ENCODE measurements at regions not wholly inside any gene's neighbourhood (a gene's known extent, or its start where the extent isn't known, plus 50 kb on each side); places are given as distances from the start of the nearest gene placed in this dataset.

DNA sequence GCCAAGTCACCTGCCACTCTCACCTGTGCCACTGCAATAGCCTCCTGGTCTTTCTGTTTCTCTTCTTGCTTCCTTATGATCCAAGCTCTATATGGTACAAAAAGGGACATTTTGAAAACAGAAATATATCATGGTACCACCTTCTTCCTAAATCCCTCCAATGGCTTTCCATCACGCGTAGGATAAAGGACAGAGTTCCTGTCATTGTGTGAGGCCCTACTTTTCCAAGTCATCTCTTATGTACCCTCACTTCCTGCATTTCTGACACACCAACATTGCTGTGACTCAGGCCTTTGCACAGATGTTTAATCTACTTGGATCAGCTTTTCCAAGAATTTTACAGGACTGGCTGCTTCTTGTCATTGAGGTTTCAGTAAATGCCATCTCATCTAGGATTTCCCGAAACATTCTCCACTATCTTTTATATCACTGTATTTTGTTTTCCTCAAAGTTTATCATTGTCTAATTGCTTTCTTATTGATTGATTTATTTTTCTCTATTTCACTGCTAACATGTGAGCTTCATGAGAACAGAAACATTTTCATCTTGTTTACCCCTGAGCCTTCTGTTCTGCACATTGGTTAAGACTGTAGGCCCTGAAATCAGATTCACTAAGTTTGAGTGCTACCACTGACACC lies 426.1 kb upstream of the FANCL start:
- no peak for DNase-seq (ENCODE audit: low read depth)

GRCh38 chr2:58666323-58666970 lies 425.3 kb upstream of the FANCL start:
- no peak for DNase-seq (ENCODE audit: low read depth)

DNA sequence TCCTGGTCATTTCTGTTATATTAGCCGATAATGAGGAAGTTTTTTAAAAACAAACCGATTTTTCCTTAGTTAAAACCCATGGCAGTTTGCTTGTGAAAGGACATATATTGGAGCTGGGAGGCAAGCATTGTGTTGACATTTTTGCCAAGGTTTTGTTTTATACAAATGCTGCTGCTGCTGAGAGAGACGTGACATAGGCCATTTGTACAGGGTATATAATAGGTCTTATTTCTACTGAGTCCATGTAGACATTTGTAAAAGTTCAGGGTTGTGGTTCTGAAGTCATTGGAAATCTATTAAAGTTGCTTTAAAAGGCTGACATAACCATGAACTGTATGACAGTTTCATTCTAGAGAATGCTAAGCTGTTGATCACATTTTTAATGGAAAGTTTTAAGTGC lies 424.0 kb upstream of the FANCL start:
- DNase-seq (ENCODE audit: low read depth), result no peak

DNA sequence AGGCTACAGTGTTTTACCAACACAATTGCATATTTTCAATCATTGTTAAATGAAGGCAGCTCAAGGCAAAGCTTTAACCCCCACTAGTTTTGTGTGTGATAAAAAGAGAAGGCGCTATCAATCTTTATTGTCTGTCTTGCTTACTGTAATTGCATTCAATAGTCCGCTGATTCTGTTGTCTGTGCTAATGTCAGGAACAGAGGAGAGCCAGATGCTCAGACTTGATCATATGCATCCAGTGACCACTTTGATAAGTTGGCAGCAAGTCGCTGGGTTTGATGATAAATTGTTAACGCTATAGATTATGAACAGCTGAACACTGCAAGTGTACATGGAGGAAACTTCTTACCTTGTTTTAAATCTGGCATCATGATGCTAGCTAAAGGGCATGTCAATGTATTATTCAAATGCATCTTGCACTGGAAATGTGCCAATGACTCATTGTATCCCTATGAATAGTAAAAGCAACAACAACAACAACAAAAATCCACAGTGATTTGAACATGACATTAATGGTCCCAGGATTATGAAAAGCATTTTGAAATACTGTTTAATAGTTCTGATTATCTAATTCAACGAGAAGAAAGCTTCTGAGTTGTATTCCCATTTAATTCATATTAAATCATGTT lies 423.5 kb upstream of the FANCL start:
- DNase-seq (ENCODE audit: low read depth), result no peak

- no peak for DNase-seq (ENCODE audit: low read depth)
These were observed 418.9 kb upstream of the FANCL start for GRCh38 chr2:58660046-58660445.

GRCh38 chr2:58655152-58655551 lies 414.0 kb upstream of the FANCL start:
- DNase-seq (ENCODE audit: low read depth), result no peak

GRCh38 chr2:58651930-58652329 lies 410.8 kb upstream of the FANCL start:
- no peak for DNase-seq (ENCODE audit: low read depth)

DNA sequence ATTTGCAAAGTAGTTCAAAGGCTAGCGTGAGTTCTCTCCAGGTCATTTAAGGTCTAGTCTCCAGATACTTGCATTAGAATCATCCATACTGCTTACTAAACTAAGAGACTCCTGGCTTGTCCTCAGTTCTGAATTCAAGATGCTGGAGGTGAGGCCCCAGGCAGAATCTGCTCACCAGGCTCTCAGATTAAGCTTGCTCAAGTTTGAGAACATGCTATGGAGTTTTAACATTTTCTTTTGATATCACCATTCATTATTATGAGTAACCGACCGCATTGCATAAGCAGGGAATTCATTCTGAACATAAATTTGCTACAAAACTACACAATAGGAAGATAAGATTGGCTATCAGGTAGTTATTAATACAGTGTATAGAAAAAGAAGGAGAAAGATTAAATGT lies 409.7 kb upstream of the FANCL start:
- DNase-seq (ENCODE audit: low read depth), result no peak

- DNase-seq (ENCODE audit: low read depth), result no peak
These were observed 408.6 kb upstream of the FANCL start for GRCh38 chr2:58649756-58650155.

DNA sequence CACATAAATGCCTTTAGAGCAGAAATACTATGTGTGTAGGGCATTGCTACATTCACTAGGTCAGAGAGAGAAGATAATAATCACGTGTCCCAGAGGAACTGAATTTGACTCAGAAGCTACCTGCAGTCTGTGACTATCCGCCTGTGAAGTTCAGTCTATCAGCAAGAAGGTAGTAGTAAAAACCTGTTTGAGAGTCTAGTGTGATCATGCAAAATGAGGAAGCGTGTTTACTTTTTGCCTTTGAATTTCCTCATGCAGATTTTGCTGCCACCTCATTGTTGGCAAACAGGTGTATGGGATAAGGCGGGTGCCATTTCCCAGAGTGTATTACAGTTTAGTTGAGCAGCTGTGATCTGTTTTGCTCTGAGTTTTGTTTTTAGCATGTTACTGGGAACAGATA lies 403.9 kb upstream of the FANCL start:
- no peak for DNase-seq (ENCODE audit: low read depth)

DNA sequence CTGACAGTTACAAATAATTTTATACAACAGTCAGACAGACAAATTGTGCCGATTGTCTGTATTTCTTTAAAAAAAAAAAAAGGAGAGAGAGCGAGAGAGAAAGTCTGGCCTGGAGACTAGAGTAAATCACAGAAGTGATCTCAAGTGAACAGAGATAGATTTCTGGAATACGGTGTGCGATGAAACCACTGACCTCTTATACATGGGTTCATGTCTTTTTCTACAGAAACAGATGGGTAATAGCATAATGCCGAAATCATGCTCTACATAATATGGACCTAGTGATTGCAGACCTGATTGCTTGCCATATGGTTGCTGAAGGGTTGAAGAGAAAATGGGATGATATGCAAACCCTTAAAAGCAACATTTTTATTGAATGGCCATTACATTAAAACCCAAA lies 403.3 kb upstream of the FANCL start:
- DNase-seq (ENCODE audit: low read depth), result no peak

GRCh38 chr2:58641001-58641400 lies 399.9 kb upstream of the FANCL start:
- DNase-seq (ENCODE audit: low read depth), result no peak

DNA sequence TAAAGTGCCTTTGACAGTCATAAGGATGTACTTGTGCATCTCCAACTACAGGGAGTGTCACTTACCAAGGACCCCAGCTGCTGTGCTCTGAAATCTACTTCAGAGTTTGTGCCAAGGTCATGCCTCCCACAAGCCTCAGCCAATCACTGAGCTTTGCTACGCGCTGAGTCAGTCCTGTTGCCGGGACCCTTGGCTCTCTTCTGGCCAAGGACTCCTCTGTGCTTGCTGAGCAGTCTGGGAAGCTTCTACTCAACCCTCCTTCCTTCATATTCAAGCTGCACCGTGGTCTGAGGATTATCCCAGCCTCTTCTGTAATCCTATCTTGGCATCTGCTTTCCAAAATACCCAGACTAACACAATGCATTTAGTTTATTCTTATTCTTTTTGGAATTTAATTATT lies 398.9 kb upstream of the FANCL start:
- no peak for DNase-seq (ENCODE audit: low read depth)

- DNase-seq (ENCODE audit: low read depth), result no peak
These were observed 397.2 kb upstream of the FANCL start for GRCh38 chr2:58638256-58638805.

DNA sequence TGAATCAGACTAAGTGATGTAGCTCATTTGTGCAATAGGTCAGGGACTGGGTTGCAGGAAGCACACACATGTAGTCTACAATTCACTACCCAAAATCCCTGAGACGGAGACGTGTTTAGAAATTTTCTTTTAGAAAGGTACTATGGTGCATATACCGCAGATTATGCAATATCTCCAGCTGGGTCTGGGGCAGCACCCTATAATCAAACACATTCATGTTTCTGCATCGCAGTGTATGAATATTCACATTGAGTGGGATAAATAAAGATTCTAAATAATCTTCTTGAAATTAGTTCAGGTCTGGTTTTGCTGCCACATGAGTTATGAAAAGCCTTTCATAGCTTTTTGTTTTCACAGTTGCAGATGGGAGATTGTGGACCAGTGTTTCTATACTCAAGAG lies 395.7 kb upstream of the FANCL start:
- DNase-seq (ENCODE audit: low read depth), result no peak

DNA sequence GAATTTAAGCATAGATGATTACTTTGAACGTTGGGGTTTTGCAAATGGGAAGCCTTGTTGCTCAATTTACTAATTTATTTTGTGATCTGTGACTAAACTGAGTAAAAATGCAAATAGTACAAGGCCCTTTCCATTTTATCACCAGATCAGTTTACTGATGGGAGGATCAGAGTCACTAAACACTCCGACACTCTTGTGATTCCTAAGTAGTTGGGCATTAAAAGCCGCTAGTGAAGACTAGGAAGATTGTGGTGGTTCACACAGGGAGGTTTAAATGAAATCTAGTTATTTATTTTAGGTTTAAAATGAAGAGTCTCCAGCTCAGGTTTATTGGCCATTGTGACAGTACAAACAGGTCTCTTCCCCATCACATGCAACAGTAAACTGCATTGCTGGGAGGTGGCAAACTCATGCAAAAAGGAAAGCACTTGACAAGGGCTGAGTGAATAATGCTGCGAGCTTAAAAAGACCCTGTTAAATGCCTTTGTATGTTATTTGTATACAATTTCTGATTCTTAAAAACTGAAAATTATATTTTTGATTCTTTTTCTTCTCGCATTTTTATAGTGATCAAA lies 394.8 kb upstream of the FANCL start:
- DNase-seq (ENCODE audit: low read depth), result no peak

DNA sequence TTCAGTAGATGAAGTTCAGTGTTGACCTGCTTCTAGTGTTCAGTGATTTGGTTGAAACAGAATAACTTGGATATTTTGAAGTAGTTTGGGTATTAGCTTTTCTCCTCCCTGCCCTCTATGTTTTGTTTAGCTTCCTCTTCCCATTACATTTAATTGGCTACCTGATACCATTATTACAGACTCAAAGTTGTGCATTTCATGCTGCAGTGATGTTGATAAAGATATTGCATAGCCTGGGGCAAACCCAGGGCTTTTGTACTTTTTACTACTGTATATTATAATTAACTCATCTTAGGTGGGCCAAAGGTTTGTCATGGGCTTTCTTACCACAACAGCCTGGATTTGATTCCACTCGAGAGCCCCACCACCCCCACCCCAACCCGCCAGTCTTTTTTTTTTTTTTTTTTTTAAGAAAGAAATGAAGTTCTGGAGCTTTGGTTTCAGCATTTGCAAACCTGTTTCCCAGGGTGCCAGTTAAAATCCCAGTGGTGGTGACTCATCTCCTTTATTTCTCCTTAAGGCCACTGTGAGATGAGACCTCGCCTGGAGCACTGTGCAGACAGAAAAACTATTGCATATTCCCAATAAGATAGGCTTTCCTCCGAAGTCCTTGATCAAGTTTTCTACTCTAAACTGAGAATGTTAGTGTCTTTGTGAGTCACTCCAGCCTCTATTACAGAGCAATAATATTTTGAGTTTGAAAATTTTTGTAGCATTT lies 393.7 kb upstream of the FANCL start:
- DNase-seq (ENCODE audit: low read depth), result no peak

GRCh38 chr2:58633613-58634365 lies 392.7 kb upstream of the FANCL start:
- no peak for DNase-seq (ENCODE audit: low read depth)

GRCh38 chr2:58631986-58632385 lies 390.9 kb upstream of the FANCL start:
- no peak for DNase-seq (ENCODE audit: low read depth)

DNA sequence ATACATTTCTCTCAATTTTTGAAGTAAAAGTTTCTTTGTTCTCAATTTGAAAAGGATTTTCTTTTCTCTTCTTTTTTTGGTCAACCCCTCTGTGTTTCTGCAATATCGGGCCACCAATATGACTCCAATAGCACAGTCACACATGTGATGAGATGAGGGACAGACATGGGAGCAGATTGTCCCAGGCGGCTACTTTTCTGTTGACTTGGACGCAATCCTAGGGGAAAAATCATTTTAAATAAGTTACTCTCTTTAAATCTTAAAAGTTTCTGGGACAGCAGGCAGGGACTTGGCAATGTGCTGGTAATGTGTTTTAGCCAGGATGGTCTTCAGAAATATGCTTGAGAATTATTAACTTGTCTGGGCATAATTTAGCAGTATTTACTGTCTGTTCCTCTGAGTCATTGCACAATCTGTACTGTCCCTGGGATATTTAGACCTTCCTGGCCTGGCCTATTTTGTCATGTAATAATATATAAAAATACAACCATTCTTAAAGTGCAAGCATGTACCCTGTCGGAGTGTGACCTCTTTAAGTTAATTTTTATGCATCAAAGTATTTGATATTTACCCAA lies 388.5 kb upstream of the FANCL start:
- DNase-seq (ENCODE audit: low read depth), result no peak

DNA sequence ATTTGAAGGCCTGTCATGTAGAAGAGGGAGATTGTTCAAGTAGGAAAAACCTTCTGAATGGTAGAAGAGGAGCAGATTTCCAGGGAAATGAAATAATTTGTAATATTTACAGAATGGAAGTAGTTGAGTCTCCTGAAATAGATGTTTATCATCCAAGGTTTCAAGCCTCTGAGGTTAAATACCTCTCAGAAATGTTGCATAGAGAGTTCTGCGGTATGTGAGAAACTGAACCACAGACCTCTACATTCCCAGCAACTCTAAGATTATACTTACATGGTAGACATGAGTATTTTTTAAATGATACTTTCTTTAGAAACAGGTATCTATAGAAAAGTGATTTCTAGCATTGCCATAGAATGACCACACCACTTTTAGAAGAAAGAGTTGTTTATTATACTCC lies 379.8 kb upstream of the FANCL start:
- no peak for DNase-seq (ENCODE audit: low read depth)

Measured in stimulated activated CD8-positive, alpha-beta memory T cell treated with anti-CD3 and anti-CD28 coated beads, Interleukin-4, amount 100 ng/mL, for 24 hours (primary cell).